LHCN-M2 (cell line): ENCODE measurements at regions not wholly inside any gene's neighbourhood (a gene's known extent, or its start where the extent isn't known, plus 50 kb on each side); places are given as distances from the start of the nearest gene placed in this dataset.
"Not testable (repeated sequence)": the region's sequence is repeated elsewhere in the genome, so short reads cannot be mapped to it uniquely, and the experiment has no call there.

Experiments
- DNase-seq: peaks from one replicate; pipeline ENCODE4 v3.0.0-alpha.2; 2012; ENCODE audit warnings: low read depth

DNA sequence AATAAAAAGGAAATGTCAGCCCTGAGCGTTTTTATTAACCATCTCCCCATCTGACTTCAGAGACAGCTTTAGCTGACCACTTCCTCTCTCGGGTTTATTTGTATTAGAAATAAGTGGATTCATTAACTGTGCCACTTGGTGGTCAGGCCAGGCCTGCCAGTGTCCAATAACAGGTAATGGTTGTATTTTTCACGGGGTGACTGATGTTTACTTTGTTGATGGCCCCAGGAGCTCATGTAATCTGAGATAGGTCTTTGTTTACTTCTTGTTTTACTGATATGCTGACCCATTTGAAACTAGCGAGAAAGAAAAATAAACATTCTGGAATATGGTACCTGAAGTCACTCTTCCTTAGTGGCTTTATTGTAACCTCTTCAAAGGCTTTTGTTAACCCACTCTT lies 504.3 kb upstream of the SLC35B3 start:
- no peak for DNase-seq

DNA sequence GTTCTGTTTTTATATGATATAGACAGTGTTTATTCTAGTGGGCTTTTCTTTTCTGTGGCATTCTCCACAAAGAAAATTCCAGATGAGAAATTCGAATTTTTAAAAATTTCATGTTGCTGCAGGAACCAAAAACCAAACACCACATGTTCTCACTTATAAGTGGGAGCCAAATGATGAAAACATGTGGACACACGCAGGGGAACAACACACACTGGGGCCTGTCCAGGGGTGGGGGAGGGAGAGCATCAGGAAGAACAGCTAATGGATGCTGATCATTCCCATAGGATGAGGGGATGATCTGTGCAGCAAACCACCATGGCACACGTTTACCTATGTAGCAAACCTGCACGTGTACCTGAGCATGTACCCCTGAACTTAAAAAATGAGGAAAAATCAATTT lies 499.0 kb upstream of the SLC35B3 start:
- no peak for DNase-seq

DNA sequence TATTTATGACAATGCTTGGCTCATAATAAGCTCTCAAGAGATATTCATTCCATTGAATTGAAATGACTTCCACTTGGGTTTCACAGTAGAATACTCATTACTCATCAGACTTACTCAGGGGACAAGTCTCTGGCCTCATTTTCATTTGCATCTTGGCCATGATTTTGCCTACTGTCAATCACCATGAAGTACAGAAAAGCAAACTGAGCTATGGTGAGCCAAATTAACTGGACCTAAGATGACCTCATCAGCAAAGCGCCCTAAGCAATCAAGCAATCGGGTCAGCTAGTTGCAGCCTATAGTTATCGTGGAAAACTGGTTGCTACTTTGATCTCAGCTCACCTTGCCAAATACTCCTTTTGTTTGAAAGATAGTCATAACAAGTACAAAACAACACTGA lies 494.7 kb upstream of the SLC35B3 start:
- no peak for DNase-seq

- not testable (repeated sequence) for DNase-seq
Observed at GRCh38 chr6:8920244-8920643, 484.9 kb upstream of the SLC35B3 start.

GRCh38 chr6:8918196-8918595 lies 482.9 kb upstream of the SLC35B3 start:
- no peak for DNase-seq

DNA sequence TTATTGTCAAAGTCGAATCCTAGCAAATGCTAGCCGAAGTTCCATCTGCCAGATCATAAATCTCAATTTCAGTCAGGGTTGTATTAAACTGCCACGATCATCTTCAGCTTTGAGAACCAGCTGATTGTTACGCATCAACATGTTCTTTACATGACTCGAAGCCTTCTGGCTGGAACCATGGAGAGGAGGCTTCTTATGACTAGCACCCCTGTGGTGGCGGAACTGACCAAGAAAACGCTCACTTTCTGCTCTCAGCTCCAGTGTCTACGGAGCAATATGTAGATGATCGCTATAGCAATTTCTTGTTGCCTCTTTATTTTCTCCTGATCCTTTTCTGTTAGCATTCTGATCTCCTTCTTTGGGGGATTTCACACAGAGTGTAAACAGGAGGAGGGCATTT lies 479.4 kb upstream of the SLC35B3 start:
- no peak for DNase-seq

DNA sequence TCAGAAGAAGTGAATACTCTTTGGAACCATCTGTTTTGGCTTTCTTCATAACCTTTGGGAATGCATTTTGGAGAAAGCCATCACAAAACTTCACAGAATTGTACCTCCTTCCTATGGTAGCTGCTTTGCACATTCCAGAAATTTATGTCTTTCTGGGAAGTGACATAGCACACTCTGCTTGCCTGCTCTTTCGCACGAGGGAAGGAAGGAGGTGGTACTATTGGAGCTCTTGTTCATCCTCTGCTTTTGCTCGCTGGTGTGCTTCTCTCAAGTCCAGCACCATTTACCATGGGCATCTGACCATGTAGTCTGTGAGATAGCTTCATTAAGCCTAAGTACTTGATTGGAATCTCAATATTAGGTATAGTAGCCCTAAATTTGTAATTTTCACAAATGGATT lies 473.3 kb upstream of the SLC35B3 start:
- DNase-seq, result no peak

- DNase-seq, result no peak
Observed at GRCh38 chr6:8906699-8907098, 471.4 kb upstream of the SLC35B3 start.

DNA sequence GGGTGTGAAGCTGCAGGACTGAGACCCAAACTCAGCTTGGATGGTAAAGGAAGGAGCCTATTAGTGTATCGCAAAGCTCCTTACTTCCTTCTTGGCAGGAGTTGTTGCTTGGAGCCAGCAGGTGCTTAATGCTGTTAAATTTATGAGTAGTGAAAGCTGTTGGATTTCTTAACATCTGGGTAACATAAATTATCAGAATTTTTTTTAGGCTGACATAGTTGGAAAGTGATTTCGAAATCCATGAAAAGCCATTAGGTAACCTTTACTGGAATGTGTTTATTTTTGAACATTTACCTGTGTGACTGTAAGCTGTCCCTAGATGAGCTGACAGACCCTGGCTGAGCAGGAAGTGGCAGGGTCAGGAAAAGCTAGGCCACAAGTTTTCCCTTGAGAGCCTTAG lies 470.4 kb upstream of the SLC35B3 start:
- DNase-seq, result no peak

DNA sequence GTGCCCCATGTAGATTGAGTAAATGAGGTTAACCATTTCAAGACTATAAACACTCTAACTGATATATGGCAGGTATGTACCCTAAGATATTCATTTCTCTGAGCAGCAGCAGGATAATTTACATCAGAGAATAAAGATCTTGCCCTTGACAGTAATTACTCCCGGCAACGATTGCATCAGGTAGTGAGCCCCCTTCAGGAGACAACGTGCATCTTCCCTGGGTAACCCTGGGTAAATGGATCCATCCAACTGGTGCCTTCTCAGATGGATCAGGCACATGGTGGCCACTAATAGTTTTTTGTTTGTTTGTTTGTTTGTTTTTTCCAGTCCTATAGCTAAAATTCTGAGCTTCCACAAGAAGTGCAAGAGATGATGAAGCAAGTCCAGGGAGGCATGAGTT lies 469.4 kb upstream of the SLC35B3 start:
- DNase-seq, result no peak

DNA sequence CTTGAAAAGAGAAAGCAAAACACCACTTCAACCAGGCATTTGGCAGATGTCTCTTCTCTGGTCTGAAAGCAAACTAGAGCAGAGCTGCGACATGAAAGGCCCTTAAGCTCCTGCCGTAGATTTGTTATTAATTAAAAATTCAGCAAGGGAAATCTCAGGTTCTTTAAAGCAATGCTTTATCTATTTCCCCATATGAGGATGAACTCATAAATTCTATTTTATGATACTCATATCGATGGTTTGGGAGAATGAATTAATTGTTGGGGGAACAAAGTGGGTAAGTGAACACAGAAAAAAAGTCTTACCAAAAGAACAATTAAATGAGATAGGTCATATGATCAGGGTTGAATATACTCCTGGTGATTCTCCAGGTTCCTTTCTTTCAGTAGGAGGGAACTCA lies 464.7 kb upstream of the SLC35B3 start:
- DNase-seq, result no peak

DNA sequence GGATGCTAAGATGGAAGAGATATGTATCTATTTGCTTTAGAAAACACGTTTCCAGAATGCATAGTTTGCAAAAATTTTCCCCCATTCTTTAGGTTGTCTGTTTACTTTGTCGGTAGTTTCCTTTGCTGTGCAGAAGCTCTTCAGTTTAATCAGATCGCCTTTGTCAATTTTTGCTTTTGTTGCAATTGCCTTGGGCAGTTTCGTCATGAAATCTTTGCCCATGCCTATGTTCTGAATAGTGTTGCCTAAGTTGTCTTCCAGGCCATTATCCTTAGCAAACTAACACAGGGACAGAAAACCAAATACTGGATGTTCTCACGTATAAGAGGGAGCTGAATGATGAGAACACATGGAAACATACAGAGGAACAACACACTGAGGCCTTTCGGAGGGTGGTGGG lies 454.2 kb upstream of the SLC35B3 start:
- no peak for DNase-seq

DNA sequence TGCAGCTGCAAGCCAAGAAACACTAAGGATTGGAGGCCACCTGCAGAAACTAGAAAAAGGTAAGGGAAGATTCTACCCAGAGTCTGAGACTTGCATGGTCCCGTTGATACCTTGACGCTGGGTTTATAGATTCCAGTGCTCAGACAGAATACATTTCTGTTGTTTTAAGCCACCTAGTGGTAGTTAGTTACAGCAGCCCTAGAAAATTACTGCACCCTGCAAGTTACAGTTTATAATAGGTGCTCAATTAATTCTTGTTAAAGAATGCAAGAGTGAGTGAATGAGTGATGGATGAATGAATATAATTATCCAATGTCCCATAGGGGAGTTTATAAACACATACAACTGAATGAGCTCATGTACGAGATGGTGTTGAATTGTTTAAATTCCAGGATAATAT lies 453.1 kb upstream of the SLC35B3 start:
- no peak for DNase-seq

GRCh38 chr6:8881663-8882062 lies 446.3 kb upstream of the SLC35B3 start:
- no peak for DNase-seq

DNA sequence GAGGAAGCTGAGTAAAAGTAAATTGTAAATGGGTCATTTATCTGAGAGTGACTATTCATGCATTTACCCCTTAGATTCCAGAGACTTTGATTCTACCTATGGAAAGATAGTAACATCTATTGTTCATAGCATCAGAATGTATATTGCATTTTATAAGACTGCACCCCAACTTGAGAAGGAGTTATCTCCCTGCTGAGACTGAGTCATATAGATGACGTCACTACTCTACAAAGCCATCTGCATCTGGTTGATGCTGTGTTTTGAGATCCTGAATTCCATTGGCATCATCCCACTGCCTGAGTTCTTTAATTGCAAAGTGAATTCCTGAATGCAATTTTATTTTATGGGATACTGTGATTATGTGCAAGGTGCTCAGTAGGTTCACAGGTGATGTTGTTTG lies 444.0 kb upstream of the SLC35B3 start:
- DNase-seq, result no peak

DNA sequence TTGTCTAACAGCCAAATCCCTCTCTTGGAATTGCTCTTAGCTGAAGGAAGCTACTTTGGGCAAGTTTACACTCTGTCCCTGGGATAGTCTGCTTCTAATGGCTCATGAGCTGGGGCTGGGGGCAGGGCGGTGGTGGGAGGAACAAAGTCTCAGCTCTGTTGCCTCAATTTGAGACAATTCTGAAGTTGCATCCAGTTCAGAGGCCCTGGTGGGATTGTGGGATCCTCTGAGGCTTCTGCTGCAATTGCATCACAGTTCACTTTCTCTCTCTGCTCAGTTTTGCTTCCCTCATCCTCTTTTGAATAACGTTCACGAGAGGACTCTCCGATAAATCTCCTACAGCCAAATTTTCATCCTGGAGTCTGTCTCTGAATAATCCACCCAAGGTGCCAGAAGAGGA lies 440.6 kb upstream of the SLC35B3 start:
- no peak for DNase-seq

- DNase-seq, result no peak
Observed at GRCh38 chr6:8872589-8872988, 437.2 kb upstream of the SLC35B3 start.

DNA sequence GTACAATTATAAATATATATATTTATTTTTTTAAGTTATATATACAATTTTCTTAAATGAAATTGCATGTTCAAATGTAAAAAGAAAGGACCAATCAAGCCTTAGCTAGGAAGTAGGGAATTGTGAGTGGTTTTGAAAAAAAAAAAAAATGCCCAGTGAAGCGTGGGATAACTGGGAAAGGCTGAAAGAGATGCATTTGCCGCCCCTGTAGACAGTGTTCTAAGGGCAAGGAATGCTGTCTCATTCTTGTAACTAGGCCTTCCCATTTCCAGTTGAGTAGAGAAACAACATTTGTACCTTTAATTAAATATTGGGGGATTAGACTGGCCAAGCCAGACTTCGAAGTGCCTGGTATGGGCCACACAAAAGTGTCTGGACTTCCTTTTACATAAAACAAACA lies 430.1 kb upstream of the SLC35B3 start:
- DNase-seq, result no peak

GRCh38 chr6:8860671-8861070 lies 425.3 kb upstream of the SLC35B3 start:
- DNase-seq, result no peak

DNA sequence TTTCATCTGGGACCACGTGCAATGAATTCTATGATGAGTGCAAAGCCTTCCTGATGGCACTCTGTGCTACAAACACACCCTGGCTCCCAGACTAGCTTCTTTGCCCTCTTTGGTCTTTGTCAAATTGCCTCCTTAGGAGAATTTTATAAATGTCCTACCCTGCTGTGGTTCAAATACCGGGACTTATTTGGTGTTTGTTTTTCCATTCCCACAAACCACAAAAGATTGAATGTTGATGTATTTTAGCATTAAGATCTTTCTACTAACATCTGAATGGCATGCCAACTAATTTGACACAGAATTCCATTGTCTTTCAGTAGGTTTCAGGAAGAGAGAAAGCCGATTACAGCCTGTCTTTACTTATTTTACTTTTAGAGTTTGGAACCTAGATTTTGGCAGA lies 424.2 kb upstream of the SLC35B3 start:
- no peak for DNase-seq

GRCh38 chr6:8858854-8859331 lies 423.5 kb upstream of the SLC35B3 start:
- DNase-seq, result no peak

DNA sequence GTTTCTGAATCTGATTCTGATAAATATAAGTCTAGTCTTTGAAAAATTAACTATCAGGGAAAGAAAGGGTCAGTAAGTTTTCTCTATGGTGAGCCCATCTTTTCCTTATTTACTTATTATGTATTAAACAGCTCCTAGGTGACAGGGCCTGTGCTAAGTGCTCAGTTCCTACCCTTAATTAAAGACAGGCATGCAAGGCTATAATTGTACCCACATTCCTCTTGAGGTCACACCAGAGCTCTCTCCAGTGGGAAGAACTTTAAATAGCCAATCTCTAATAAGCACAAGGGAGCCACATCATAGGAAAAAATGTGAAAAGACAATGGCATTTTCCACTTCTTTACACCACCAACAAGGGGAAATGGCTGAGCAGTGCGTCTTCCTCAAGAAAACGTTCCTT lies 421.8 kb upstream of the SLC35B3 start:
- DNase-seq, result no peak

DNA sequence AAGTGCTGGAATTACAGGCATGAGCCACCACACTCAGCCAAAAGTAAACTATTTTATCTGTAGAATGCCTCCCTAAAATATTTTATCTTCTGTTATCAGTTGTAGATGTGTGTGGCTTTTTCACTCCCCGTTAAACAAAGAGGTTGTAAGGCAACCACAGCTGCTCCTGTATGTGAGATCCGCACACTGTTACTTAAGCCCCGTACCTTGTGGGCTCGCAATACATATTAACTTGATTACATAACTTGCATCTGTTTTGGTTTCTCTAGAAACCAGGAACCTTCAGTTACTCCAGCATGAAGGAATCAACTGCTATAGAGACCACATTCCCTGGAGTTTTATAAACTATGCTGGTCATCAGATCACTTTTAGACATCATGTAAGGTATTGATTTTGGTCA lies 420.1 kb upstream of the SLC35B3 start:
- DNase-seq, result no peak

DNA sequence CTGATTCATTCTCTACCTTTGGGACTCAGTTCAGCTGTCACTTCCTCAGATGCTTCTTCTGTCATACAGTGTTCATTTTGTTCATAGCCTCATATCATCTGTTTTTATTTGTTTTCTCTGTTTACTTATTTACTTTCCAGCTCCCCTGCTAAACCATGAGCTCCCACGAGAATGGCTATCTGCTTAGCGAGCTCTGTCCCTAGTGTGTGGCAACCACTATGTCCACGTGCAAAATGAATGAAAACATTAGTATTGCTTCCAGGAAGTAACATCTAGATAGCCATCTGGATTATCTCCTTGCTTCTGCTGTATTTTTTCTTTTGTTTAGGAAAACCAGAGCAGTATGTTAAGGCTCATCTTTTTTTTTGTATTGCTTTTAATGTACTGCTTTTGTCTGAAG lies 417.0 kb upstream of the SLC35B3 start:
- no peak for DNase-seq

DNA sequence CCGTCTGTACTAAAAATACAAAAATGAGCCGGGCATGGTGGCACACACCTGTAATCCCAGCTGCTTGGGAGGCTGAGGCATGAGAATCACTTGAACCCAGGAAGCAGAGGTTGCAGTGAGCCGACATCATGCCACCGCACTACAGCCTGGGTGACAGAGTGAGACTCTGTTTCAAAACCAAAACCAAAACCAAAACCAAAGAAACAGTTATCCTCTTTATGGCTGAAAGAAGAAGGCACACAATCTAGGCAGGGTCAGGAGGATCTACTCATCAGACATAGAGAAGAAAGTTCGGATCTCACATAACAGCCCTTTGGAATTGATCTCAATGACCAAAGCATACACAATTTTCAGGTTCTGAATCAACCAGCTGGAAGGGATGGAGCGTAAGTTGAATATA lies 411.3 kb upstream of the SLC35B3 start:
- DNase-seq, result not testable (repeated sequence)
